GM12872 (cell line): ENCODE measurements at regions not wholly inside any gene's neighbourhood (a gene's known extent, or its start where the extent isn't known, plus 50 kb on each side); places are given as distances from the start of the nearest gene placed in this dataset.

Experiments used
- CTCF ChIP-seq: IDR thresholded peaks from 3 replicates; pipeline ENCODE4 v1.5.1; 2011; ENCODE audit warnings: low read depth, mild to moderate bottlenecking, low read length, moderate library complexity; ENCODE audit not compliant: insufficient read depth

- TF ChIP-seq CTCF, result no peak
These were observed 101.9 kb downstream of the RGS21 start for GRCh38 chr1:192418552-192419285.

GRCh38 chr1:192430644-192431043, 113.9 kb downstream of the RGS21 start:
- no peak for TF ChIP-seq CTCF

- no peak for TF ChIP-seq CTCF
These were observed 118.9 kb downstream of the RGS21 start for GRCh38 chr1:192435704-192436103.

- no peak for TF ChIP-seq CTCF
These were observed 119.8 kb downstream of the RGS21 start for GRCh38 chr1:192436441-192437078.

- no peak for TF ChIP-seq CTCF
These were observed 121.9 kb downstream of the RGS21 start for GRCh38 chr1:192438737-192439136.

GRCh38 chr1:192439373-192440025, 122.7 kb downstream of the RGS21 start:
- TF ChIP-seq CTCF, result no peak

- no peak for TF ChIP-seq CTCF
These were observed 124.7 kb downstream of the RGS21 start for GRCh38 chr1:192441492-192441891.
